Hepatocyte (in vitro differentiated cells): ENCODE measurements at regions not wholly inside any gene's neighbourhood (a gene's known extent, or its start where the extent isn't known, plus 50 kb on each side); places are given as distances from the start of the nearest gene placed in this dataset.
"Not testable (repeated sequence)": the region's sequence is repeated elsewhere in the genome, so short reads cannot be mapped to it uniquely, and the experiment has no call there.

ENCODE experiments used
- CTCF ChIP-seq: fragments of 200-600 bp; sonication (generic); IDR thresholded peaks from 2 replicates; pipeline ENCODE4 v1.5.1; 2016; ENCODE audit warnings: antibody characterized with exemption, mild to moderate bottlenecking; ENCODE audit not compliant: poor library complexity
- EZH2phosphoT487 ChIP-seq: fragments of 200-600 bp; sonication (generic); IDR thresholded peaks from one replicate; pipeline ENCODE4 v1.6.1; 2018; ENCODE audit warnings: antibody characterized with exemption, mild to moderate bottlenecking, low read depth, moderate library complexity; ENCODE audit not compliant: unreplicated experiment, severe bottlenecking

GRCh38 chr6:4252445-4252844 is 117.1 kb upstream of the ECI2 start:
- not testable (repeated sequence) for TF ChIP-seq CTCF, EZH2phosphoT487
